ENCODE measurements at regions not wholly inside any gene's neighbourhood (a gene's known extent, or its start where the extent isn't known, plus 50 kb on each side); places are given as distances from the start of the nearest gene placed in this dataset.

GRCh38 chr2:239664216-239664810 is 263.5 kb upstream of the HDAC4 start:
- H3K9me3 Mint-ChIP-seq (ENCODE audit: low read depth) = peaks cover 4% of the 10 kb centered on the region
- no peak overlapping the region for H3K4me3 Mint-ChIP-seq (ENCODE audit: unreplicated experiment)
- H3K27me3 Mint-ChIP-seq (ENCODE audit: low read depth) = peaks cover 33% of the 10 kb centered on the region
- TF ChIP-seq, protein P1, sequence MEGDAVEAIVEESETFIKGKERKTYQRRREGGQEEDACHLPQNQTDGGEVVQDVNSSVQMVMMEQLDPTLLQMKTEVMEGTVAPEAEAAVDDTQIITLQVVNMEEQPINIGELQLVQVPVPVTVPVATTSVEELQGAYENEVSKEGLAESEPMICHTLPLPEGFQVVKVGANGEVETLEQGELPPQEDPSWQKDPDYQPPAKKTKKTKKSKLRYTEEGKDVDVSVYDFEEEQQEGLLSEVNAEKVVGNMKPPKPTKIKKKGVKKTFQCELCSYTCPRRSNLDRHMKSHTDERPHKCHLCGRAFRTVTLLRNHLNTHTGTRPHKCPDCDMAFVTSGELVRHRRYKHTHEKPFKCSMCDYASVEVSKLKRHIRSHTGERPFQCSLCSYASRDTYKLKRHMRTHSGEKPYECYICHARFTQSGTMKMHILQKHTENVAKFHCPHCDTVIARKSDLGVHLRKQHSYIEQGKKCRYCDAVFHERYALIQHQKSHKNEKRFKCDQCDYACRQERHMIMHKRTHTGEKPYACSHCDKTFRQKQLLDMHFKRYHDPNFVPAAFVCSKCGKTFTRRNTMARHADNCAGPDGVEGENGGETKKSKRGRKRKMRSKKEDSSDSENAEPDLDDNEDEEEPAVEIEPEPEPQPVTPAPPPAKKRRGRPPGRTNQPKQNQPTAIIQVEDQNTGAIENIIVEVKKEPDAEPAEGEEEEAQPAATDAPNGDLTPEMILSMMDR (IDR thresholded peaks at IDR 0.05) = no peak
- DNase-seq (ENCODE audit: low spot score) = no peak
- no peaks in the 10 kb centered on the region for H3K36me3 Mint-ChIP-seq (ENCODE audit: low read depth)
- H3K27ac Mint-ChIP-seq (ENCODE audit: unreplicated experiment) = no peak overlapping the region
- no peaks in the 10 kb centered on the region for H3K4me1 Mint-ChIP-seq (ENCODE audit: low read depth)

DNA sequence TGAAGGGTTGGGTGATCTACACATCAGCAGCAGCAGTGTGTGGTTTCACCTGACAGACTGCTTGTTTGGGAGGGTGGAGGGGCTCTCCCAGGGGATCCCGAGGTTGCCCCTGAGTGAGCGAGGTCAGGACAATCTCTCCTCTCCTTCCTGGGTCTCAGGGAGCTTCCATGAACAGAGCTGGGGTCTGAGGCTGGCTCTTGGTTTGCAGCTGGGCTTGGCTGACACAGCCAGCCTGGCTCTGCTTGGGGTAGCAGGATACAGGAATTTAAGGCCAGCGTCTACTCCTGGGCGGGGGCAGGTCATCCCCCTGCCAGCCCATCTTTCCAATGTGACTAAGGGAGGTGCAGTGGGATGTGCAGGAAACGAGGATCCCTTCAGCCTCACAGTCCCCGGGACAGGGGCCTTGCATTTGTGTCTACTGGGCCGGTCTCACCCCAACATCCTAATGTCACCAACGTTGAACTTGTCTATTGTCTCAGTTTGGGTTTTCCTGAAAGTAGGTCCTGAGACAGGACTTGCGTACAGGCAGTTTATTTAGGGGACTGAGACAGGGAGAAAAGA is 262.6 kb upstream of the HDAC4 start:
- TF ChIP-seq, protein P1 (IDR thresholded peaks at IDR 0.05) = no peak
- peaks cover 4% of the 10 kb centered on the region for H3K9me3 Mint-ChIP-seq (ENCODE audit: low read depth)
- H3K27ac Mint-ChIP-seq (ENCODE audit: unreplicated experiment) = no peak overlapping the region
- no peaks in the 10 kb centered on the region for H3K4me1 Mint-ChIP-seq (ENCODE audit: low read depth)
- DNase-seq (ENCODE audit: low spot score) = no peak
- H3K36me3 Mint-ChIP-seq (ENCODE audit: low read depth) = no peaks in the 10 kb centered on the region
- peaks cover 31% of the 10 kb centered on the region for H3K27me3 Mint-ChIP-seq (ENCODE audit: low read depth)
- no peak overlapping the region for H3K4me3 Mint-ChIP-seq (ENCODE audit: unreplicated experiment)

DNA sequence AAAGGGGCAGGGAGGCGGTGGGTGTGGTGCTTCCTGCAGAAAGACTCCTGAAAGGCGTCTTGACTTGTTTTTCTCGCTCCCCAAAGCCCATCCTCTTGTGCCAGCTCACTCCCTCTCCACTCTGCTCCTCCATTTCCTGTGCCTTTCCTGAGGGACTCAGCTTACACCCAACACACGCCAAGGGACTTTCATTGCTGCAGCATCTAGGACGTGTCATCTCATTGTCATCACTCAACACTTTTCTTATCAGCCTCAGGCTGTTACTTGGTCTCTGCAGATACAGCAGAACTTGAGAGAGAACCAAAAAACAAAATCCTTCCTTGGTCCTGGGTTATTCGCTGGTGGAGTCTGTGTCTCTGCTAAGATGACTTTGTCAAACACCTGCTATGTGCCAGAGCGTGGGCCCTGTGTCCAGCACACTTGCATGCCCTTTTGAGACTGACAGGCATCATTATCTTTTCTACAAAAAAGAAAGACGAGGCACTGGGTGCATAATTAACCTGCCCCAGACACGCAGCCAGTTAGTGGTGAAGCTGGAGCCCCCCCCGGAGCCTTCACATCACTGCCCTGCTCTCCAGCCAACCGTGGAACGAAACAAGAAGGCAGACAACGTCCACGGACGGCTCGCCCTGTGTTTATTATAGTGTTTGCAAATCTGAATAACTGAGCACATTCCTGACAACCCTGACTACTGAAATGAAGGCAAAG is 261.7 kb upstream of the HDAC4 start:
- TF ChIP-seq, protein P1 (IDR thresholded peaks at IDR 0.05) = no peak
- Mint-ChIP-seq H3K36me3 (ENCODE audit: low read depth) (no peaks in the 10 kb centered on the region), H3K27ac (ENCODE audit: unreplicated experiment) (no peak overlapping the region), H3K4me3 (ENCODE audit: unreplicated experiment) (no peak overlapping the region), H3K27me3 (ENCODE audit: low read depth) (peaks cover 37% of the 10 kb centered on the region), H3K4me1 (ENCODE audit: low read depth) (no peaks in the 10 kb centered on the region), H3K9me3 (ENCODE audit: low read depth) (peaks cover 4% of the 10 kb centered on the region)
- DNase-seq (ENCODE audit: low spot score) = no peak

DNA sequence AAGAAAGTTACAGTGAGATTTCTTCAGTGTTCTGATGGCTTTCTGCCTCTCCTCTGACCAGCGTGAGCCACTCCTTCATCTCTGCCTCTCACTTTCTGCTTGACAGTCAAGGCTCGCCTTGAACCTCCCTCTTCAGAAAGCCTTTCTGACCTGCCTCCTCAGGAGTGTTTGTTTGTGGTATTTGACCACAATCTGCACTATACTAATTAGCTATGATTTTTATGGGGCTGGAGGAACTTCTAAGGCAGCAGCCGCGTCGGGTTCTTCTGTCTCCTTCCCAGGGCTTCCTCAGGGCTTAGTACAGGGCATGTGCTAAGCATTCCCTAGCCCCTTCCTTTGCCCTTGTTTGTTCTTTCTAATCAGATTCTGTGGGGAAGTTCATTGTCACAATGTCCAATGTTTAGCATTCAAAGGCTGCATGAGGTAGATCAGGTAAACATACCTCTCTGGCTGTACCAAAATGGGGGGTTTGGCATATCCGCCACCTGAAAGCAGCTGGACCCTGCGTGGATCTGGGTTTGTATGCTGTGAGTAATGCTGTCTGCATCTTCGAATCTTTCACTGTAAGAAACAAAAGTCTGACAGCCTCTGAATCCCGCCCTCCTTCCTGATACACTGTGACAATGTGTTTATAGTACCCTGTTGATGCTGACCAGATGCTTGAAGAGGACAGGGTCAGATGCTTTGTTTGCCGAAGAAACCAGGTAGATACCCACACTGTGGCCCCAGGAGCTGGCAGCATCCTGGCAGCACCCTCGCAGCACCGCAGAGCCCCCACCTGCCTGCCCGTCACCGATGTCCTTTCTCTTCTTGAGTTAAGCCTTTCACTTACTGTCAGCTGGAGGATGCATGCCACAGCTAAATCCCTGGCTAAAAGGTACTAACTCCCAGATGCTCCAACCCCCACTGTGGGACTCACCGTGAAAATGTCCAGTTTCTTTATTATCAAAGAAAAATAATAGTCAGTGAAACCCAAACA is 260.8 kb upstream of the HDAC4 start:
- DNase-seq (ENCODE audit: low spot score) = no peak

More for the DNA sequence above, 260.8 kb upstream of the HDAC4 start:
- TF ChIP-seq, protein P1 (IDR thresholded peaks at IDR 0.05) = no peak
- H3K9me3 Mint-ChIP-seq (ENCODE audit: low read depth) = peaks cover 4% of the 10 kb centered on the region
- H3K4me1 Mint-ChIP-seq (ENCODE audit: low read depth) = no peaks in the 10 kb centered on the region
- H3K4me3 Mint-ChIP-seq (ENCODE audit: unreplicated experiment) = no peak overlapping the region
- no peak overlapping the region for H3K27ac Mint-ChIP-seq (ENCODE audit: unreplicated experiment)
- H3K36me3 Mint-ChIP-seq (ENCODE audit: low read depth) = no peaks in the 10 kb centered on the region
- H3K27me3 Mint-ChIP-seq (ENCODE audit: low read depth) = peaks cover 37% of the 10 kb centered on the region

Data from chondrocyte (in vitro differentiated cells).